Psoas muscle (tissue), 7 donors: ENCODE measurements at regions not wholly inside any gene's neighbourhood (a gene's known extent, or its start where the extent isn't known, plus 50 kb on each side); places are given as distances from the start of the nearest gene placed in this dataset.
A peak's percentile ranks its signal among the peaks of the same experiment; 100 is the strongest.

Source experiments
- ATAC-seq, 4 donors: fragments of 200-7000 bp; cut with Tn5 transposase; one replicate each; pipeline ENCODE4 v1.9.1; 2020; ENCODE audit warnings: moderate library complexity in 3 of 4, mild to moderate bottlenecking in 2 of 4
- DNase-seq, 2 donors: peaks; one replicate each; pipeline ENCODE4 v3.0.0-alpha.2; 2020
- H3K27ac ChIP-seq: fragments of 200-600 bp; one replicate; pipeline ENCODE4 v1.8.0; 2022
- H3K27me3 ChIP-seq, 3 donors: fragments of 200-600 bp in 1 of 3; one replicate each; pipeline versions ENCODE4 v1.6.1 to v1.8.0; 2013 to 2022; ENCODE audit warnings: low read length in 2 of 3, mild to moderate bottlenecking in 2 of 3, moderate library complexity in 1 of 3; ENCODE audit not compliant: insufficient read depth in 3 of 3
- H3K36me3 ChIP-seq, 2 donors: fragments of 200-600 bp in 1 of 2; one replicate each; pipeline versions ENCODE4 v1.6.1 to v1.8.0; 2013 to 2022; ENCODE audit warnings: low read depth in 1 of 2, mild to moderate bottlenecking in 1 of 2, moderate library complexity in 1 of 2; ENCODE audit not compliant: insufficient read depth in 1 of 2
- H3K4me1 ChIP-seq: fragments of 200-600 bp; one replicate; pipeline ENCODE4 v1.8.0; 2022
- H3K4me3 ChIP-seq: fragments of 200-600 bp; one replicate; pipeline ENCODE4 v1.8.0; 2022; ENCODE audit warnings: mild to moderate bottlenecking
- H3K9me3 ChIP-seq: fragments of 200-600 bp; one replicate; pipeline ENCODE4 v1.8.0; 2022
- CTCF ChIP-seq: fragments of 200-600 bp; IDR thresholded peaks from one replicate; pipeline ENCODE4 v1.8.0; 2022; ENCODE audit warnings: antibody characterized with exemption
- WGBS, 3 donors: extraction: QIAGEN DNeasy Blood & Tissue Kit; methylation state at CpG; one replicate each; pipeline versions ENCODE4 v1.1.6 to v1.1.7; 2013; 5-methylcytosine and 5-hydroxymethylcytosine counted together
- intact Hi-C, 2 donors: fragments of 100-400 bp; cut with DNase I; formaldehyde crosslinking; loops; one replicate each; pipeline versions ENCODE4 v1.11.0 to v1.14.2; 2022
- donor health status: healthy with polysubstance abuse.
- donor health status: DM: no; HTN: no; CAD: no; lungs with moderate emphysema.
- donor health status: Bipolar disorder and iron deficiency.
- donor health status: healthy.
- donor health status: DM: yes; HTN: yes; CAD: no.
- donor health status: DM: no; HTN: no; CAD: no.
- donor health status: DM: yes; HTN: yes; CAD: no.

- TF ChIP-seq CTCF, result no peak
- WGBS, 3 donors, result 16 to 26% (median 19%) methylated on average over 1 of the region's 1 CpG
- intact Hi-C loops, result no loop called here
Measured at GRCh38 chr3:83765956-83766355, 1192.8 kb upstream of the CADM2 start.

GRCh38 chr3:83769791-83770663 is 1188.8 kb upstream of the CADM2 start:
- 90 to 92% (median 91%) methylated on average over 17 of the region's 17 CpGs for WGBS, 3 donors
- H3K27ac ChIP-seq, result no peak overlapping the region
- intact Hi-C loops, result no loop called here
- DNase-seq, result no peak
- no peak for TF ChIP-seq CTCF
- no peak overlapping the region for H3K4me3 ChIP-seq
- no peak for ATAC-seq
- H3K36me3 ChIP-seq, result no peaks in the 10 kb centered on the region
- no peaks in the 10 kb centered on the region for H3K9me3 ChIP-seq
- H3K4me1 ChIP-seq, result no peaks in the 10 kb centered on the region
- H3K27me3 ChIP-seq, result no peaks in the 10 kb centered on the region

More at GRCh38 chr3:83765956-83766355, 1192.8 kb upstream of the CADM2 start:
- Histone ChIP-seq H3K4me1 (no peaks in the 10 kb centered on the region), H3K36me3 (no peaks in the 10 kb centered on the region), H3K4me3 (no peak overlapping the region), H3K9me3 (no peaks in the 10 kb centered on the region), H3K27me3 (no peaks in the 10 kb centered on the region), H3K27ac (no peak overlapping the region)
- DNase-seq (no peak), ATAC-seq (peak in 1 of 4 donors; percentile 37)

- Histone ChIP-seq H3K36me3 (no peaks in the 10 kb centered on the region), H3K4me1 (no peaks in the 10 kb centered on the region), H3K27ac (no peak overlapping the region), H3K27me3 (no peaks in the 10 kb centered on the region), H3K9me3 (no peaks in the 10 kb centered on the region), H3K4me3 (no peak overlapping the region)
- WGBS, 3 donors, result 86 to 87% (median 86%) methylated on average over 7 of the region's 7 CpGs
- ATAC-seq (no peak), DNase-seq (no peak)
- no peak for TF ChIP-seq CTCF
- intact Hi-C loops, result no loop called here
Measured at GRCh38 chr3:83770664-83771402, 1188.0 kb upstream of the CADM2 start.

DNA sequence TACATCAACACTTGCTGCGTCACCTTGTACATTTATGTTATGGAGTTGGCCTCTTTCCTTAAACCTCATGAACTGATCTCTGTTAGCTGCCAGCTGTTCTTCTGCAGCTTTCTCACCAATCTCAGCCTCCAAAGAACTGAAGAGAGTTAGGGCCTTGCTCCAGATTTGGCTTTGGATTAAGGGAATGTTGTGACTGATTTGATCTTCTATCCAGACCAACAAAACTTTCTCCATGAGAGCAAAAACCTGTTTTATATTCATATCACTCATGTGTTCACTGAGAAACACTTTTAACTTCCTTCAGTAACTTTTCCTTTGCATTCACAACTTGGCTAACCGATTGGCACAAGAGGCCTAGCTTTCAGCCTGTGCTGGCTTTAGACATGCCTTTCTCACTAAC is 1156.0 kb upstream of the CADM2 start:
- Histone ChIP-seq H3K36me3 (no peaks in the 10 kb centered on the region), H3K9me3 (no peaks in the 10 kb centered on the region), H3K4me3 (no peak overlapping the region), H3K27me3 (no peaks in the 10 kb centered on the region), H3K4me1 (no peaks in the 10 kb centered on the region), H3K27ac (no peak overlapping the region)
- WGBS, 3 donors, result 55 to 69% (median 61%) methylated on average over 2 of the region's 2 CpGs
- no peak for TF ChIP-seq CTCF
- intact Hi-C loops, result no loop called here
- DNase-seq (no peak), ATAC-seq (no peak)
